GM21360 (cell line): ENCODE measurements at regions not wholly inside any gene's neighbourhood (a gene's known extent, or its start where the extent isn't known, plus 50 kb on each side); places are given as distances from the start of the nearest gene placed in this dataset.

Experiments
- ATAC-seq: cut with Tn5 transposase; IDR thresholded peaks from one replicate; pipeline ENCODE4 v1.9.1; 2021; ENCODE audit warnings: mild to moderate bottlenecking, moderate library complexity; ENCODE audit not compliant: unreplicated experiment

DNA sequence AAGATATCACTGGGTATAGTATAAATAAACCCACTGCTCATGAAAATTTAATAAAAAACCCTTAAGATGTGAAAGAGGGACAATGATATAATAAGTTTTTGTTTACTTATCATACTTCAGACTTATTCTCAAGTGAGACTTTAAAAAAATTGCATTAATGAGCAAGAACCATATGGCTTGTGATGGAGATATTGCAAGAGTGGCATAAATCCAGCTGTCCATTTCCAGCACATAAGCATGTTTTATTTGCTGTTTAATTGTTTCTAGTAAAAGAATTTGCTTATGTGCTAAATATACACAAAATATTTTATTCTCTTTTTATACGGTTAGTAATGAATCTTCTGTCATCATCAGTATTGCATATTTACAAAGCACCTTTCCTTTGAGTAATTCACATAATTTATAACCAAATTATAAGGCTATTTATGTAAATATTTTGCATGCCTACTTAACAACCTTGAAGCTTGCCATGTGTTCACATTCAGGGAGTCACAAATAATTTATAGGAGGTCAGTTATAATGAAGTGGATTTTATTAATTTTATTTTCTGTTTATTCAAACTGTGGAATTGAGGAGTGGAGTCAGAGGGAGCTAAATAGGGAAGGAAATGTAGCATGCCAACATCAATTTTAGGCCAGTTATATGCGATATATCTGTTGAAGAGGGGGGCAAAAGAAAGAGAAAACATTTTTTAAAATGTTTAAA lies 318.5 kb upstream of the CWC22 start:
- no peak for ATAC-seq

DNA sequence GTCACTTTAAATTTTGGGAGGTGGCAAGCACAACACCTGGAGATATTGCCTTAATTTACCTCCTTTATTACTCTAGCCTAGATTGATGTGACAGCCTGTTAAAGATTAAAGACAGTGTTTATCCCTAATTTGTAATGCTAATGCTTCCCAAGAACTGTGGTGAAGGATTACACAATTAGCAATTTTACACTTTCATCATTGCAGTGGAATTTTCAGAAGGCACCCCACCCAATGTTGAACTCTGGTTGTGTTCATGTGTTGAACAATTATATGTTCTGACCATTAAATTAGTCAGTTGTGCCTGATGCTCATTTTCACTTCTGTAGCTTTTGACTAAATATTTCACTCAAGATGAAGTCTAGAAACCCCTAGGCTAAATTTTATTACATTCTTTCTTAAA lies 317.1 kb upstream of the CWC22 start:
- ATAC-seq, result no peak

DNA sequence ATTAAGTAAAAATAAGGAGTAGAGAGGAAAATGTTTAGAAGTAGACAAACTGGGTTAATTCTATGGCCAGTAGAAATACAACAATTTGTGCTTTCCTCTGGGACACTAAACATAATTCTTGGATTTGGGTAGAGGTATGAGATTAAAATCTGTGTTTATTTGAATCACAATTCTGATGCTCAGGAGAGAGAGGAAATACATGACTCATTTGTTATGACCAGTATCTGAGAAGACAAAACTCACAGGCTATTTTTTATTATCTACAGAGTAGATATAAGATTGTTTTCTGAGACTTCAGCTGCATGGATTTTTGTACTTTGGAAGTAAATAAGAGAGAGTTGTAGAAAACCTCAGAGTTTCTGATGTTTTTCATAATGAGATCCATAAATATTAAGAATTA lies 315.7 kb upstream of the CWC22 start:
- ATAC-seq, result no peak

DNA sequence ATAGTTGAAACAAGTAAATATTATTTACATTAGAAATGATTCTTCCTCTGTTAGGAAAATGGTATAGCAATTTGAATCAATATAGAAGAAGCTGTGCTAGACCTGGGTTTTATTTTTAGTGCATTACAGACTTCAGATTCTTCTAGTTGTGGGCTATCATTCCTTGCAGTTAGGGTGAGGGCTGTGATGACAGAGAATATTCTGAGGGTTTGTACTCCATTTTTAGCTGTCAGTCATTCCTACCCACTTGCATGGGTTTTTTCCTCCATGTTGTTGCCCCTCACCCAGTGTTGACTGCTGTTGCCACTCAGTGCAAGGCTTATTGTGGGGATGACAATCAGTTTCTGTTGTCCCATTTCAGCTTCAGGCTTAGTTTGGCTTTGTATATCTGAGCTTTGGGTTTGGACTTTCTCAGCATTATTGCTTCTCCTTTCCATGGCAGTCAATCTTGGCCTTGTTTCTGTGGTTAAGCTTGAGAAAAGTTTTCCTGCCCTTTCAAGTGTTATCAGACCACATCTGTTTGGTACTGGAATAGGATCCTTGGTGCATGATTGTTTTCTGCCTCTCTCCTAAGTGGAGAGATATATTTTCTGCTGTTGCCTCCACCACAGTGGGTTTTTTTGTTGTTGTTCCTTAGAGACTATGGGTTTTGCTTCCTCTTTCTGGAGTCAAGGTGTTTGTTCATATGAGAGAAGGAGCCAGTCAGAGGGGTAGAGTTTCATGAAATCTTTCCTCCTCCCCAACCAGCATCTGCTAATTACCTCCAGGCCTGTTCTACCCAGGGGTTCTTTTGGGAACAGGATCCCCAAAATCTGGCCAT lies 312.7 kb upstream of the CWC22 start:
- ATAC-seq, result peak; percentile 96

DNA sequence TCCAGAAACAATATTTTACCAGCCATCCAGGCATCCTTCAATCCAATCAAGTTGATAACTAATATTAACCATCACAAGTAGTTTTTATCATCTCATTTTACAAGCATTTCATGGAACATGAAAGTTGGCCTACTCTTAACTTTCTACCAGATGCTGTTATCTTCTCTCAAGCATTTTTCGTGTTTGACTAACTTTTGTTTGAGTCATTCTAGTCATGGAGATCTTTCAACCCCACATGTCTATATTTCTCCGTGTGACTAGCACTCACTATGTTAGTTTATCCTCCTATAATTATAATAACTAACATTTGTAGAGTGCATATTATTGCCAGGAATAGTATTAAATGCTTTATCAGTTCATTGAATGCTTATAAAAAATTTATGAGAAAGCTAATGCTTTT lies 307.0 kb upstream of the CWC22 start:
- no peak for ATAC-seq

DNA sequence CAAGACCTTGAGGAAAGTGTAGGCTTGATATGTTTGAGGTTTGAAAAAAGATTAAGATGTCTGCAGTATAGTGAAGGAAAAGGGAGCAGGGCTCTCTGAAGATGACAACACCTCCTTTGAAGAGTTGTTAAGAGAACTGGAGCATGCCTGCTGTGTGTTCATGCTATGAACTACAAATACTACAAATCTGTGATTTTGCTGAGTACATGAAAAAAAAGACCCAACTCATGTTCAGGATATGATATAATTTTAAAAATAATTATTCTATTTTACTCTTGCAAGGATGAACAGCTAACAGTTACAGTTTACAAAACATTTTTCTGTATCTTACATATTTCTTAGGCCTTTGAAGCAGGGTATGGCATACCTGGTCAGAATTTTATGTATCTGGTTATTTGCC lies 305.4 kb upstream of the CWC22 start:
- ATAC-seq, result no peak

DNA sequence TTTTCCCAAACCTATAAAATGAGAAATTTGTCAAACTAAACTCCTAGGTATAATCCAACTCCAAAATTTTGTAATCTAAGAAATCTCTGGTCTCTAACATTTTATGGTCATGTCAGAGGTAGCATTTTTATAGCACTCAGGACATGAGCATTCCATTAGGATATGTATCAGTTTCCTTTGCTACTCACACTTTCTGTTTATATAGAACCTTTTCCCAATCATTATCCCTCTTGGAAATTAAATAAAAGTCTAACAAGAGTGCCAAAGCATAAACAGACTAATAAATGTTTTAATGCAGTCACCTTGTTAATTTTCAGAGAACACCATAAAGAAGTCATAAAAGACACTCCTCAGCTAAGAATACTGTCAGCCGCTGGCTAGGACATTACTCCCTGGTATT lies 300.0 kb upstream of the CWC22 start:
- no peak for ATAC-seq

DNA sequence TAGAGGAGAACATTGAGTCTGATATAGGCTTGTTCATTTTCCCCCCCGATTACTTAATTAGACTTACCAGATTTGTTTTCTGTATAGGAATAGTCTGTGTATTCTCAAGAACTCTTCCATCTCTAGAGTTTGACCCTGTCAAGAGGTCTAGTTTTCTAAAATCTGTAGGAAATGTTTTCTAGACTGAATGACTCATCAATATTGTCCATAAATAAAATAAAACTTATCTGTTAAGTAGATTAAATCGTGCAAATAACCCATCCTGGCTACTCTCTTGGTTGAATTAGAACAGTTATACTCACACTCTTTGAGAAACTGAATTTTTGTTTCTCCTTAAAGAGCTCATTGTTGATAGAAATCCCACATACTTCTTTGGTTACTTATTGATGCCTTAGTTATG lies 299.2 kb upstream of the CWC22 start:
- ATAC-seq, result no peak

DNA sequence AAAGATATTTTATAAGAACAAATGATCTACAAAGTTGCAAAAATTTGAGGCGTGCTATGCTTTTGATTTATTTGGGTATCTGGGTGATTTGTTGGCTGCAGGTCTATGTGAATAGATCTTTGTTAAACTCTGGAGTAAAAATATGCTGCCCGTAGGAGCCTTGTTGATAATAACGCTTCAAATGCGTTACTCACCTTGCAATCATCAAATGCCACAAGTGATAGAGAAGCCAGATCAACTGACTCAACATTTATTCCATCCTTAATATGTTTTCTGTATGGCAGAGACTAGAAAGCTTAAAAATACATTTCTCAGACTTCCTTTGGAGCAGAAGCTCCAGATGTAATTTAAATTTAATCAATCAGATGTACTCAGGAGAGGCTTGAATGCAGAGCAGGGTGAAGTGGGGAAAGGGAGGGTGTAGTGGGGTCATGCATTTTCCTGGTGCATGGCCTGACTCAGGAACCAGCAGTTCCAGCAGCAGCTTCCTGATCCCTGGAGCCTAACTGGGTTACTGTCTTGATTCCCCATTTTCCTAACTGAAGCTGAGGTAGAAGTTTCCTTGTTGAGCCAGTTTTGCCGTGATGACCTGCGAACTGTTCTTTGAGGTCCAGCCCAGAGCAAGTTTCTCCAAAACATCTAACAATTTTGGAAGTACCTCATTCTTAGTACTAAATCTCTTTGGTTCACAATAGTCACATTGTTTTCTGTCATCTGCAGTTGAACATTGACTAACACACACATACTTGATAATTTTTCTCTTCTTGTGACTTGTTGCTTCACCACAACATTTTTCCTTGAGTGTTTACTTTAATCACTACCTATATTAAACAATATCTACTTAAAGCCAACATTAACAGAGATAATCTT lies 284.7 kb upstream of the CWC22 start:
- ATAC-seq, result no peak

DNA sequence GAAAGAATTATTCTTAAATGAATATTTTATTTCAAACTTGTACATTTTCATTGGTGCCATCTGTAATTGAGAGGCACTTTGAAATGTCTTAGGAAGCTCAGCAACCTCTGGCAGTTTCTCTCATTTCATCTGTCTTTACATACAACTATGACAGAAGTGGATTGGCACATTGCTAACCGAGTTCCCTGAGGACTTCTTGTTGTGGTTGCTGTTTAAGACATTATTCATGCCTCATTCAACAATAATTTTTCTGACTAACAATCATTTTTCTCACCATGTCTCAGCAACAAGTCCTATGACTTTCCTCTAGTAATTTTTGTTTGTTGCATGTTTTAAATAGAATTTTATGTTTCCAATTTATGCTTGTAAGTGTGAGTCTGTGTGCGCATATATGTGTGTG lies 284.0 kb upstream of the CWC22 start:
- ATAC-seq, result no peak

DNA sequence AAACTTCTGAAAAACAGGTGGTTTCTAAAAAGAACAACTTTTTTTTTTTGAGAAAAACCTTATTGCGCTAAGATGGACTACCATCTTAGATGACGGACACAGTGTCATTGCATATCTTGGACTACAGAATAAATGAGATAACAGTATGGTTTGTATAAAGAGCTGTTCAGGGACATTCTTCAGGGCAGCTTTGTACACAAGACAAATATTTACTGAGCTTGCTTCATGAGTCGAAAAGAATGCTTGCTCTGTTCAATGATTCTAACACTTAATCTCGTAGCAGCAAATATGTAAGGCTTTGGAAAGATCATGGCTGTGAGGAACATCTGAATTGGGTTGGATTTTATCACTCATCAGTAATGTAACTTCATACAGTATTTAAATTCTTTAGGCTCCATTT lies 282.5 kb upstream of the CWC22 start:
- ATAC-seq, result no peak

DNA sequence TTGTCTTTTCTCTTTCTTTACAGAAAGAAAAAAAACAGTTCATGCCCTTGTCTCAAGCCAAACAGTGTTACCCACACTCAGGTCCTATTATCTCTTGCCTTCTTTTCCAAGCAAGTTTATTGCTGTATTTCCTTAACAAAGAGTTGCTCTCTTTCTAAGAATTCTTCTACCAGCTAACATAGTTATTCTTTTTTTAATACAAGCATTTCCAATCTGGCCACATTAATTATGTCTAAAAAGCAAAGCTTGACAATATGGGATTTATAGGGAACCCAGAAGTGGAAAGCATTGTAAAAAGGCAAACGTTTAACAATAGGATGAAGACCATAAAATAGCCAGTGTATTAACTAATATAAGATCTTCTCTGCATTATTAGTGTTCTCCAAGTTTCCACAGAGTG lies 272.5 kb upstream of the CWC22 start:
- ATAC-seq, result no peak

DNA sequence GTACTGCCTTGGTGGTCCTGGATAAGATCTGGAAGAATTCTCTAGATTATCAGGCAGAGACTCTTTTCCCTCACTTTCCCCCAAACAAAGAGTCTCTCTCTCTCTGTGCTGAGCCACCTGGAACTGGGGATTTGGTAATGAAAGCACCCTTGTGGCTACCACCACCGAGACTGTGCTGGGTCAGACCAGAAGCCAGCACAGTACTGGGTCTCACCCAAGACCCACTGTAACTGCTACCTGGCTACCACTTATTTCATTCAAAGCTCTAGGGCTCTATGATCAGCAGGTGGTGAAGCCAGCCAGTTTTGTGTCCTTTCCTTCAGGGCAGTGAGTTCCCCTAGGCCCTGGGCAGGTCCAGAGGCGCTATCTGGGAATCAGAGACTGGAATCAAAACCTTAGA lies 269.6 kb upstream of the CWC22 start:
- ATAC-seq, result no peak

DNA sequence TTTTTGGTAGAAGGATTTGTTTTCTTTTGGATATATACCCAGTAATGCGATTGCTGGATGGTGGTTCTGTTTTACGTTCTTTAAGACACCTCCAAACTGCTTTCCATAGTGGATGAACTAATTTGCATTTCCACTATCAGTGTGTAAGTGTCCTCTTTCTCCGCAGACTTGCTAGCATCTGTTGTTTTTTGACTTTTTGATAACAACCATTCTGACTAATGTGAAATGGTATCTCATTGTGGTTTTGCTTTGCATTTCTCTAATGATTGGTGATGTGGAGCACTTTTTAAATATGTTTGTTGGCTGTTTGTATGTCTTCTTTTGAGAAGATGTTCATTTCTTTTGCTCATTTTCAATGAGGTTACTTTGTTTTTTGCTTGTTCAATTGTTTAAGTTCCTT lies 260.9 kb upstream of the CWC22 start:
- ATAC-seq, result no peak

DNA sequence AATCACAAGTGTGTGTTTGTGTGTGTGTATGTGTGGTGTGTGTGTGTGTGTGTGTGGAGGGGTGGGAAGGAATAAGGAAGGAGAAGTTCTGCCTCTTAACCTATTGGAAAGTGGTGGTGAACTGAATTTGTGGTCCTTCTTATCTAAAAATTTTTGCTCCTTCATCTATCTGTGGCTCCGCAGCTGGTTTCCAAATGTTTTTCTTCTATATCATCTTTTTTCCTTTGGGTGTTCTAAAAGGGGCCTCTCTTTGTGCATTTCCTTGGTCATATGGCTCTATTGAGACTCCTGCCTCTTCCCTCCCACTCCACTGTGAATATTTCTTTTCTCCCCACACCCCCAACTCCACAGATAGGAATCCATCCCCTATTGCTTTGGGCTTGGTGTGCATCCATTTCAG lies 254.9 kb upstream of the CWC22 start:
- no peak for ATAC-seq

DNA sequence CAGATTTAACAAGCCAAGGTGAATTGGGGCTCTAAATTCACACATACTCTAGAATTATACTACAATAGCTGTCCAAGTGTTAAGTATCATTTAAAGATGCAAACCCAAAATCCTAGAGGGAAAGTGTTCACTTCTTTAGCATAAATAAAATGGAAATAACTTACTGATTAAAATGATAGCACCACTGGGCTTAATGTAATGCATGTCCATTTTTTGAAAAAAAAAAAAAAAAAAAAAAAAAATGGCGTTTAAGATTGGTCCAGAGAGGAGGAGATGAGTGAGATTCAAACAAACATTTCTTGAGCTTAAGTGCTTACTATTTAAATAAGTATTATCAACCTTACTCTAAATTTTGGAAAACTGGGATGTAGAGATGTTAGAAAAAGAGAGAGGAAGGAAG lies 251.5 kb upstream of the CWC22 start:
- ATAC-seq, result no peak

DNA sequence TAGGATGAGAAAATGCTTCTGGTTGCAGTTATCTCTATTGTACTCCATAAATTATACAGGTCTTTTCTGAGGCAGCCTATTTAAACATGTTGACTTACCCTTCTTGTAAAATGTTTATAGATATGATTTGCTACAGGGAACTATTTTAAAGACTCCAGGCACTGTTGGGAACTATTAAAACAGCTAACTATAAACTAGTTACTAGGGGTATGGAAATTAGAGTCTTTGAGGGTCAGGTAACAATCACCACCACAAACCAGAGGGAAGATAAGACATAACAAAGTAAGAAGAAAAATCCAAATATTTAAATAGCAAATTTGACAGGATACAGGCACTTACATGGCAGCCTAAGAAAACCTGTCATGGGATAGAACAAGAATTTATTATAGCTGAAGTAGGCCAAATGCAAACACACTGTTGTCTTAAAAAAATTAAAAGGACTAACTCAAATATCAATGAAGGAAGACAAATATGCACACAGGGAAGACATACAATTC lies 251.0 kb upstream of the CWC22 start:
- no peak for ATAC-seq

DNA sequence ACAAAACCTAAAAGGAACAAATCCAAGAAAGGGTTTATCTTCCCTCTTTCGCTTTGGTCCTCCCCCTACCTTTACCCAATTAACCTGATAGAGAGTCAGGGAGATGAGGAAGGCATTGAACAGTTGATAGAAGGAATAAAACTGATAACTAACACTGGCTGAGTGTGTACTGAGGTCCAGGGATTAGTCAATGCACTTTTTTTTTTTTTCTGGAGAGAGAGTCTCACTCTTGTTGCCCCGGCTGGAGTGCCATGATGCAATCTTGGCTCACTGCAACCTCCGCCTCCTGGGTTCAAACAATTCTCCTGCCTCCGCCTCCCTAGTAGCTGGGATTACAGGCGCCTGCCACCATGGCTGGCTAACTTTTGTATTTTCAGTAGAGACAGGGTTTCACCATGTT lies 250.2 kb upstream of the CWC22 start:
- ATAC-seq, result no peak

DNA sequence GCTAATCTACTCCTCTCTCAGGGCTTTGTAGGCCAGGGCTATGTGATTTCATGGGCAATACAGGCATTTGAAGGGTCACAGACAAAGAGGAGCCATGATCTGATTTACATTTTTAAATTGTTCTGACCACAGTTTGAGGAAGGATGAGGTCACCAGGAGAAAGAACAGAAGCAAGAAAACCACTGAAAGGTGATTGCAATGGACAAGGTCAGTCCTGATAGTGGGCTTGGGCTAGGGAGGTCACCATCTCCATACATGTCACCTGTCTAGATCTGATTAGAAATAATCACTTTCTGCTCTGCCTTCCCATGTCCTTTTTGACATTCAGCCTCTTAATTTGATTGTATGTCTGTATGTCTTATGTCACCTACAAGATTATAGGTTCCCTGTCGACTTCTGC lies 248.9 kb upstream of the CWC22 start:
- ATAC-seq, result no peak

DNA sequence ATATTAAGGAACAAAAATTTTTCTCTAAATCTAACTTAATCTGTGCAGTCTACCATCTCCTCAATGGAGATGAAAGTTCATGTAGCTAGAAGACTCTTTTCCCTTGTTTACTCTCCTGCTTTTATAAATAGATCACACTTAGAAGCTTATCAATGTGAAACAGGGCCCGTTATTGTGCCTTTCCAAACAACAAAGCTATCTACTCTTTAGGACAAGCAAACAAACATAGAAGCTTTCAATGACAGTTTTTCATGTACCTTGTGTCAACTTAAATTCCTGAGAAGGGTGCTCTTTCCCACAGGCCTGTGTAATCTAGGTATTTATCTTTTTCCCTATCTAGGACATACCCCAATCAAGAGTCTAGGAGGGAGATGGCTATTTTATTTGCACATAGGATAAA lies 247.8 kb upstream of the CWC22 start:
- ATAC-seq, result no peak

DNA sequence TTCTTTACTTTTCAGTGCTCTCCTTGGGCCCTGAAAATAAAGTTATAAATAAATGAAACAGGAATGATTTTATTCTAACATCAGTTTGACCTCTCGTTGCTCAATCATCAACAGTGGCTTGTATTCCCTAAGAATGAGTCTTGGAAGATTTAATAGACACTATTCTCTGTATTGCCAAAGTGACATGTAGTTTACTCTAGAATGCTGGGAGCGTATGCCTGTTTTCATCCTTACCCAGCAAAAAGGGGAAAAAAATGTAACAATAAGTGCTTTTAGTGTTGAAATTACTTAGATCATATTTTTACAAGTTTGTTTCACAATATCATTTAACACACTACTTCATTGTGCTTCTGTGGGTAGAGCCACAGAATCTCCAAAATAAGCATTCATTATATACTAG lies 240.6 kb upstream of the CWC22 start:
- ATAC-seq, result no peak

DNA sequence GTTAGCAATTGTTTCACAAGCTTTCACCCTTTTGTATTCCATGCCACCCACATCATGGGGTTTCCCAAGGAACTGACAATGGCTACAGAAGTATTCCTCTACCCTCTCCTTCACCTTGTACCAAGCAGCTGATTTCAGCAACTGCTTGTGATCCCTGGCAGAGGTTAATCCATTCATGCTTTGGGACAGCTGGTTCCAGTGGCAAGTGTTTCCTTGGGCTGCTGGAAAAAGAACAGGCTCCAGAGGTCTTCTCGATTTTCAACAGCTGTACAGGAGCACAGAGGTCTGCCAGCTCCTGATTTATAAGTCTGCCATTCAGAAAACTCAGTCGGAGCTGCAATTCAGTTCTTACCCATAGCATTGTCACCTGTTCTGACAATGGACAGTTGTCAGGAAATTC lies 239.2 kb upstream of the CWC22 start:
- ATAC-seq, result no peak
